Activated T-cell treated with anti-CD3 and anti-CD28 coated beads, Interleukin-2, amount 50 U/mL, for 4 hours (primary cell): ENCODE measurements at regions not wholly inside any gene's neighbourhood (a gene's known extent, or its start where the extent isn't known, plus 50 kb on each side); places are given as distances from the start of the nearest gene placed in this dataset.
"Not testable (repeated sequence)": the region's sequence is repeated elsewhere in the genome, so short reads cannot be mapped to it uniquely, and the experiment has no call there.

Experiments
- ATAC-seq, 2 donors: fragments of 200-7000 bp; cut with Tn5 transposase; one replicate each; pipeline ENCODE4 v1.10.0; 2021
- DNase-seq: peaks from one replicate; pipeline ENCODE4 v3.0.0-alpha.2; 2020
- H3K27me3 Mint-ChIP-seq: one replicate; pipeline ENCODE4 v1.8.0; 2021; ENCODE audit warnings: low read depth, mixed read lengths
- H3K36me3 Mint-ChIP-seq: one replicate; pipeline ENCODE4 v1.8.0; 2022; ENCODE audit warnings: mixed read lengths; ENCODE audit not compliant: insufficient read depth
- H3K4me1 Mint-ChIP-seq: one replicate; pipeline ENCODE4 v1.8.0; 2021; ENCODE audit warnings: low read depth, mixed read lengths
- H3K4me3 Mint-ChIP-seq: one replicate; pipeline ENCODE4 v1.8.0; 2021; ENCODE audit warnings: mild to moderate bottlenecking, moderate library complexity, mixed read lengths
- H3K9me3 Mint-ChIP-seq: one replicate; pipeline ENCODE4 v1.8.0; 2021; ENCODE audit warnings: mixed read lengths

DNA sequence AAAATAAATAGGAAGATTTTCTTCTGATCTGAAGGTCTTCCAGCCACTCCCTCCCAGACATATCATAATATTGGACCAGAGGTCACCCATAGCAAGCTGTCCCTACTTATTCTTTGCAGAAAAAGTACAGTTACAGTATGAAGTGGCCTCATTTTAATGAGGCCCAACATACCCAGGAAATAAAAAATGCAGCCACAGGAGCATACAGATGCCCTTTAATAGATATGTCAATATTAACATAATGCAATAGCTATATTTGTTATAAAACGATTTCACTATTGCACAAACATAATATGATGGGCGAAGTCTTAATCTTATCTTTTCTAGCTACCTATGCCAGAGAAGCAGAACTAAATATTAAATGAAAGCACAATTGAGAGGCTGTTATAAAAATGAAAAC is 124.1 kb upstream of the PRSS1 start:
- not testable (repeated sequence) for H3K4me1 Mint-ChIP-seq, H3K27me3 Mint-ChIP-seq, ATAC-seq, DNase-seq, H3K36me3 Mint-ChIP-seq, H3K9me3 Mint-ChIP-seq, H3K4me3 Mint-ChIP-seq

DNA sequence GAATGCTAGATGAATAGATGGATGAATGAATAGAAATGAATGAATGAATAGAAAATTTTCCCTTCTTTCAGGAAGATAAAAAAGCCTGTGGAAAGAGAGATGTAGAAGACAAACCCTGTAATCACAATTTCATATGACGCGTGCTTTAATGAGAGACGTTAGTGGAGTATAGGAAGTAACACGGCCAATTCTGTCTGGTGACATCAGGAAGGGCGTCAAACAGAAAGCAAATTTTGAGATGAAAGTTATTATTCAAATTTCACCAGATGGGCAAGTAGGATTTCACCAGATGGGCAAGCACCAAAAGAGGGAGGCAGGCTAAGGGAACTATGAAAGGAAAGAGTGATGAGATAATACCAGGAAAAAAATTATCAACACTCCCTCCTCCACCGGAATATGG is 128.9 kb upstream of the PRSS1 start:
- DNase-seq, result no peak
- no peak for ATAC-seq
- no peaks in the 10 kb centered on the region for H3K27me3 Mint-ChIP-seq
- peaks cover 14% of the 10 kb centered on the region for H3K4me1 Mint-ChIP-seq
- H3K4me3 Mint-ChIP-seq, result no peak overlapping the region
- H3K36me3 Mint-ChIP-seq, result no peaks in the 10 kb centered on the region
- H3K9me3 Mint-ChIP-seq, result no peaks in the 10 kb centered on the region

DNA sequence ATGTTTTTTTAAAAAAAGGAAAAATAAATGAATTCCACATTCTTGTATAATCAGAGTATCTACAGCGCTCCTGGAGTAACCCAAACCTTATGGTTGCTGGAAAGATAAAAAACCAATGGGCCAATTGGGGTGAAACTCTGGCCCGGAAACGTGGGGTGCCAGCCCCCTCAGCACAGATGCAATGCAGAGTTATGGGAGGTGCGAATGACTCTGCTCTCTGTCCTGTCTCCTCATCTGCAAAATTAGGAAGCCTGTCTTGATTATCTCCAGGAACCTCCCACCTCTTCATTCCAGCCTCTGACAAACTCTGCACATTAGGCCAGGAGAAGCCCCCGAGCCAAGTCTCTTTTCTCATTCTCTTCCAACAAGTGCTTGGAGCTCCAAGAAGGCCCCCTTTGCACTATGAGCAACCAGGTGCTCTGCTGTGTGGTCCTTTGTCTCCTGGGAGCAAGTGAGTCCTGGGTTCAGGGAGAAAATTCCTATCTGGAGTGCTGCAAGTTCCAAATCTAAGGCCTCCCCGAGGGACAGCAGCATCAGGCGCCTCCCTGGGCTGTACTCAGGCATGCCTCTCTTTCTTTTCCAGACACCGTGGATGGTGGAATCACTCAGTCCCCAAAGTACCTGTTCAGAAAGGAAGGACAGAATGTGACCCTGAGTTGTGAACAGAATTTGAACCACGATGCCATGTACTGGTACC is 130.5 kb upstream of the PRSS1 start:
- peak overlapping the region; percentile 53 for H3K4me3 Mint-ChIP-seq
- H3K27me3 Mint-ChIP-seq, result peaks cover 5% of the 10 kb centered on the region
- no peaks in the 10 kb centered on the region for H3K36me3 Mint-ChIP-seq
- peaks cover 14% of the 10 kb centered on the region for H3K4me1 Mint-ChIP-seq
- no peak for DNase-seq
- ATAC-seq, result peak in 1 of 2 donors; percentile 14
- H3K9me3 Mint-ChIP-seq, result no peaks in the 10 kb centered on the region

DNA sequence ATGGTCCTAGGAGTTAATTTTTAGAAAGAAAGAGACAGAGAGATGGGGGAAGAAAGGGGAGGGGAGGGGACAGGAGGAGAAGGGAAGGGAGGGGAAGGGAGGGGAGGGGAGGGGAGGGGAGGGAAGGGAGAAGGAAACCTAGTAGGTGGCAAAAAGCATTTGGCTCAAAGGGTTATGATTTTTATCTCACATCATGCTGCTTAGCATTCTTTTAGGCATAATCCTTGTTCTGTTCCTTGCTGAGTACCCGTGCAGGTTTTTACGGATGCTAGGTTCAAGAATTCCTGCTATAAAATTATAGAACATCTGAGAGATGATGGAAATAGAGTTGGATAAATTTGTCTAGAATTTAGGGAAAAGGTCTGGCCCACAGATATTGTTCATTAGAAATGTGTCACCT is 132.4 kb upstream of the PRSS1 start:
- DNase-seq (no peak), ATAC-seq (no peak)
- Mint-ChIP-seq H3K27me3 (peaks cover 5% of the 10 kb centered on the region), H3K36me3 (no peaks in the 10 kb centered on the region), H3K4me1 (peaks cover 19% of the 10 kb centered on the region), H3K9me3 (no peaks in the 10 kb centered on the region), H3K4me3 (peak overlapping the region; percentile 66)

DNA sequence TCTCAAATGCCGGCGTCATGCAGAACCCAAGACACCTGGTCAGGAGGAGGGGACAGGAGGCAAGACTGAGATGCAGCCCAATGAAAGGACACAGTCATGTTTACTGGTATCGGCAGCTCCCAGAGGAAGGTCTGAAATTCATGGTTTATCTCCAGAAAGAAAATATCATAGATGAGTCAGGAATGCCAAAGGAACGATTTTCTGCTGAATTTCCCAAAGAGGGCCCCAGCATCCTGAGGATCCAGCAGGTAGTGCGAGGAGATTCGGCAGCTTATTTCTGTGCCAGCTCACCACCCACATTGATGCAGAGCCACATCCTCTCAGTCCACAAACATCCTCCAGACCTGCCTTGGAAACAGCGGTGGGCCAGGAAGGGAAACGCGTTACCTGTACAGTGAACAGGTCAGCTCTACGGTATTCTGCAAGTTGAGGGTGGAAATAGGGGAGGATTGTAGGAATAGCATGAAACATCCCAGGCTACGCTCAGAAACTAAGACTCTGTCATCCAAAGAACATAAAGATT is 133.1 kb upstream of the PRSS1 start:
- H3K27me3 Mint-ChIP-seq, result peaks cover 5% of the 10 kb centered on the region
- peaks cover 22% of the 10 kb centered on the region for H3K4me1 Mint-ChIP-seq
- H3K36me3 Mint-ChIP-seq, result no peaks in the 10 kb centered on the region
- H3K4me3 Mint-ChIP-seq, result peak overlapping the region; percentile 66
- DNase-seq (no peak), ATAC-seq (no peak)
- H3K9me3 Mint-ChIP-seq, result no peaks in the 10 kb centered on the region

DNA sequence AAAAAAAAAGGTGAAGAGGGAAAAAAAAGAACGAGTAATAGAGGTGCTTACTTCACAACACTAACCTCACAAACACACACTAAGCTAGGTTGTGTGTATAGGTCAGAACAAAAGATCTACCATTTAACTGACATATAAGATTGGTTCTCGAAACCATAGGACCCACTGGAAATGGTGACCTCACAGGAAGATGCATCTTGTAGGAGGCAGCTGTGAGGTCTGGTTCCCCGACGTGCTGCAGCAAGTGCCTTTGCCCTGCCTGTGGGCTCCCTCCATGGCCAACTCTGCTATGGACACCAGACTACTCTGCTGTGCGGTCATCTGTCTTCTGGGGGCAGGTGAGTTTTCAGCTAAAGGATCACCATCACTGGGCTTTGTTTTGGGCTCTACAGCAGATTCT is 133.8 kb upstream of the PRSS1 start:
- Mint-ChIP-seq H3K27me3 (peaks cover 5% of the 10 kb centered on the region), H3K9me3 (no peaks in the 10 kb centered on the region), H3K4me1 (peaks cover 25% of the 10 kb centered on the region), H3K36me3 (no peaks in the 10 kb centered on the region), H3K4me3 (peak overlapping the region; percentile 66)
- DNase-seq (no peak), ATAC-seq (no peak)

DNA sequence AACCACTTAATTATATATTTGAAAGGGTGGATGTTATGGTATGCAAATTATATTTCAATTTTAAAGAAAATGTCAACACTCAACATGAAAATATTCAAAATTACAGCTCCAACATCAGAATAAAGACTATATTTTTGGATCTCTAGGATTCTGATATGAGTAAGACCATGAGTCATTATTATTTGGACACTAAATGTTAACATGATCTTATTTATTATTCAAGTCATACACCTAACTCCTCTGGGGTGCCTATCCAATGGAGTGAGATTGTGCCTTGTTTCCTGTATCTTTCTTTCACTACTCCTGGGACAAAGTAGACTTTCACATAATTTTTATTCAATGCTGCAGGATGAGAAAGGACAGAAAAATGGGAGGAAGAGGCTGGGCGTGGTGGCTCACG is 135.2 kb upstream of the PRSS1 start:
- no peak for ATAC-seq
- H3K4me1 Mint-ChIP-seq, result peaks cover 34% of the 10 kb centered on the region

DNA sequence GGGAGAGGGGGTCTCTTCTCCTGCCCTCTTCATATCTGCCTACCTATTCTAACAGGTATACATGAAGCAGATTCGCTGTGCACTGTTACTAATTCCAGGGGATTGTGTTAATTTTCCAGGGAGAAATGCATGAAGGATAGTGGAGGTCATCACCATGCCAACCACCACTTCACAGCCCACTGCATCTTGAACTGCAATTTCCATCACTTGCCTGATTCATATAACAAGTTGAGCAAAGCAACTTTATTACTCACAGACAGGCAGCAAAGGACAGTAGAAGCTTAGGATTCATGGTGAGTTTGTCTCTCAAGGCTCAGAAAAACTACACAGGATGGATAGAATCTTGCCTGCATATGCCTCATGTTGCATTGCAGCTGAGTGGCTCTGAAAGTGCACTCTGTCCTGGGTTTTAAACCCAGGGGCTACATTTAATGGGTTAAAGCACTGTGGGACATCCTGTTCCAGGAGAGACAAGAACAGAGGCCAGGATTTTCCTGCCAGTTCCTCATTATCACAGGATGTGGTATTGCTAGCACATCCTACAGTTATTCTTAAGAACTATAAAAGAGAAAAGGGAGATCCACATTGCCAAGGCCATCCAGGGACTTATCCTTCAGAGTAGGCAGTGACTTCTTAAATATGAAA is 136.9 kb upstream of the PRSS1 start:
- no peak for DNase-seq
- Mint-ChIP-seq H3K36me3 (no peaks in the 10 kb centered on the region), H3K27me3 (peaks cover 10% of the 10 kb centered on the region), H3K4me3 (no peak overlapping the region), H3K9me3 (no peaks in the 10 kb centered on the region), H3K4me1 (peaks cover 36% of the 10 kb centered on the region)
- ATAC-seq, result peak; percentile 47 to 55

More for the DNA sequence above, 135.2 kb upstream of the PRSS1 start:
- H3K4me3 Mint-ChIP-seq, result no peak overlapping the region
- H3K27me3 Mint-ChIP-seq, result peaks cover 10% of the 10 kb centered on the region
- H3K36me3 Mint-ChIP-seq, result no peaks in the 10 kb centered on the region
- H3K9me3 Mint-ChIP-seq, result no peaks in the 10 kb centered on the region
- no peak for DNase-seq

DNA sequence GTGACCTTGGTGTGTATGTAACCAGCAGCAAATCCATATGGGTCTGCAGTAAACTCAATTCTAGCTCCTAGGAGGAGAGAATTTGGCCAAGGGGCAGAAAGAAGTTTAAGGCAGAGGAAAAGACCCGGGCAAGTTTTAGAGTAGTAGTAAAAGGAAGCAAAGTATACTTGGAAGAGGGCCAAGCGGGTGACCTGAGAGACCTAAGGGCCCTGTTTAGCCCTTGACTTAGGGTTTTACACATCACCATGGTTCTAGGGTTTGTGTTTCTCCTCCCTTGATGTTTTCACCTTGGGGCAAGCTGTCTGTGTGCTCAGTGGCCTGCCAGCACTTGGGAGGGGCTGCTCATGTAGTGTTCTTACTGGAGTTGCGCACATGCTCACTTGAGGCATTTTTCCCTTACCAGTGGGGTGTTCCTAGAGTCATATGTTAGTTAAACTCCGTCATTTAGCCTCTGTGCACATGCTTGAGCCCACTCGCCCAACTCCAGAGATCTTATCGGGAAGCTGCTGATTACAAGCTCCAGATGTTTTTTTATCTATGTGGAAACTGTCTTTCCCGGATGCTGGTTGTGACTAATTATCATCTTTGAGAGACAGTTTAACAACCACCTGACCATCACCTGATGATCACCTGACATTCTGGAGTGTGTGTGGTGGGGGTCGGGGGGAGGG is 137.6 kb upstream of the PRSS1 start:
- ATAC-seq (no peak), DNase-seq (no peak)
- Mint-ChIP-seq H3K4me3 (no peak overlapping the region), H3K27me3 (peaks cover 10% of the 10 kb centered on the region), H3K36me3 (no peaks in the 10 kb centered on the region), H3K9me3 (no peaks in the 10 kb centered on the region), H3K4me1 (peaks cover 33% of the 10 kb centered on the region)

DNA sequence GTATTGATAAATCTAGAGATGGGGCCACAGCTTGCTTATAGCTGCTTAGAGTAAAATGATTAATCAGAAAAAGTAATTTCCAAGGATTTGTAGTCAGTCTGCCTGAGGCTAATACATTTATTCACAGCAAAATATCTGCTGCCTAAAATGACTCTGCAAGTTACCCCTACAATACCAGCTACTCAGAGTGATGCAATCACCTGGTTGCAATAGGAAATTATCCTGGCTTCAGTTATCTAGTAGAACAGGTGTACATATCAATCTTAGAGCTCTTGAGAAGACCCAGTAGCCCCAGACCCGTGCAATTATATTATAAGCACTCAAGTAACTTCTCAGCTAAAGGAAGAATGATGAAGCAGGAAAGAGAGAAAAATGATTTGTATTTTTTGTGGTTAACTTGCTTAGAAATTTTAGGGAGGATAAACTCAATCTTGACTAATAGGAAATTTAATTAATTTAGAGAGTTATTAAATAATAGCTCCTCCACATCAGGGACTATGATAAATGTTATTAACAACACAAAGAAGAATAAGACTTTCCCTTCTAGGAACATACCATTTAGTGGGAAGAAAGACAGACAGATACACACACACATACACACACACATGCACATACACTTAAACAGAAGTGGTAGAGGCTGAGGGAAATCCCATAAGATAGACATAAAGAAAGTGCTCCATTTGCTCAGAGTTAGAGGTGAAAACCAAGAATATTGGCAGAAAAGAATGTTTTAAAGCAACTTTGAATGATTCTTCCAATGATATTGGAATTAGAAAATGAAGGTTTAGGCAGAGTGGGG is 140.4 kb upstream of the PRSS1 start:
- no peak for ATAC-seq
- H3K27me3 Mint-ChIP-seq, result peaks cover 5% of the 10 kb centered on the region
- no peaks in the 10 kb centered on the region for H3K9me3 Mint-ChIP-seq
- peaks cover 35% of the 10 kb centered on the region for H3K4me1 Mint-ChIP-seq
- H3K36me3 Mint-ChIP-seq, result no peaks in the 10 kb centered on the region
- no peak for DNase-seq
- no peak overlapping the region for H3K4me3 Mint-ChIP-seq

DNA sequence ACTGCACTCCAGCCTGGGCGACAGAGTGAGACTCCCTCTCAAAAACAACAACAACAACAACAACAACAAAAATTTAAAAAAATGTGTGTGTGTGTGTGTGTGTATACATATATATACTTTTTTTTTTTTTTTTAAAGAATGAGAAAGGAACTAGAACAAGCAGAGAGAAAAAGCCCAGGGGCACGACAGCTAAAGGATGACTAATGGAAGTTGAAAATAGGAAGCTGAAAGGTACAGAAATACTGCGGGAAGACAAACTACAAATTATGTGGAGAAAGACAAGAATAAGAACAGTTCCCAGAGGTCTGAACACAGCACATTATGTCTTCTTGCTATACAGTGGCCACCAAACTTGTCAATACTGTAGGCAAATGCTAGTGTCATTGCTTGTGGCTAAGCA is 141.9 kb upstream of the PRSS1 start:
- ATAC-seq (no peak), DNase-seq (no peak)
- no peaks in the 10 kb centered on the region for H3K36me3 Mint-ChIP-seq
- H3K4me3 Mint-ChIP-seq, result no peak overlapping the region
- no peaks in the 10 kb centered on the region for H3K9me3 Mint-ChIP-seq
- H3K27me3 Mint-ChIP-seq, result peaks cover 5% of the 10 kb centered on the region
- H3K4me1 Mint-ChIP-seq, result peaks cover 32% of the 10 kb centered on the region

DNA sequence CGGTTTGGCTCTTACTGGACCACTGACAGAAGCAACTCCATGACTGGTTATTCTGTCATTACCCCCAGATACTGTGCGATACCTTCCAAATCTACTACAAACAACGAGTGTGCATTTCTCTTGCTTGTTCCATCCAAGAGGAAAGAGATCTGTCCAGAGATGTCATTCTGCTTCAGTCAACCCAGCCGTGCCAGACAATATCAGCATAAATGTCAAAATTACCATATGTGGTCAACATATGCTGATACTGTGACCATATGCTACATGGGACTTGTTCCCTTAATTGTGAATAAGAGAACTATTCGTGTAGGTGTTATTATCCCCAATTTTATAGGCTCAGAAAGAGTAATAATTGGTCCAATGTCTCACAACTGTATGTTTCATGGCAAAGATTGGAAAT is 143.2 kb upstream of the PRSS1 start:
- no peaks in the 10 kb centered on the region for H3K36me3 Mint-ChIP-seq
- peaks cover 5% of the 10 kb centered on the region for H3K27me3 Mint-ChIP-seq
- H3K4me3 Mint-ChIP-seq, result no peak overlapping the region
- no peaks in the 10 kb centered on the region for H3K9me3 Mint-ChIP-seq
- peaks cover 26% of the 10 kb centered on the region for H3K4me1 Mint-ChIP-seq
- ATAC-seq (no peak), DNase-seq (no peak)

DNA sequence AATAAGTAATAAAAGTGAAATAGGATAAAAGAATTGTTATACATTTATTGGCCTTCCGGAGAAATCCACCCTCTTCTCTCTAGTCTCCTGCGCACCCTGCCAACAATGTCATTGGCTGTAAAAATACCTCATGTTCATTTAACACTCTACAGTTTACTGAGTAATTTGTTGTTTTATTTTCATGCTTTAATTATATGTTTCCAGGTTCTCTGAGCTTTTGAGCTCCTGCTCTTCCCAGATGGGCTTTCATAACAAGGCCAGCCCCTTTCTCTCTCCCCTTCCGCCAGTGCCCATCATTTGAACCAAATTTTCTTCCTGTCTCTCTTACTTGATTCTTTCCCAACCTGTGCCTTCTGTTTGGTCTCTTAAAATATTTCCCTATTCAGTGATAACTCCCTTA is 144.6 kb upstream of the PRSS1 start:
- H3K27me3 Mint-ChIP-seq, result peaks cover under 1% of the 10 kb centered on the region
- H3K4me3 Mint-ChIP-seq, result peak overlapping the region; percentile 1
- H3K9me3 Mint-ChIP-seq, result no peaks in the 10 kb centered on the region
- DNase-seq, result no peak
- no peak for ATAC-seq
- peaks cover 19% of the 10 kb centered on the region for H3K4me1 Mint-ChIP-seq
- no peaks in the 10 kb centered on the region for H3K36me3 Mint-ChIP-seq

DNA sequence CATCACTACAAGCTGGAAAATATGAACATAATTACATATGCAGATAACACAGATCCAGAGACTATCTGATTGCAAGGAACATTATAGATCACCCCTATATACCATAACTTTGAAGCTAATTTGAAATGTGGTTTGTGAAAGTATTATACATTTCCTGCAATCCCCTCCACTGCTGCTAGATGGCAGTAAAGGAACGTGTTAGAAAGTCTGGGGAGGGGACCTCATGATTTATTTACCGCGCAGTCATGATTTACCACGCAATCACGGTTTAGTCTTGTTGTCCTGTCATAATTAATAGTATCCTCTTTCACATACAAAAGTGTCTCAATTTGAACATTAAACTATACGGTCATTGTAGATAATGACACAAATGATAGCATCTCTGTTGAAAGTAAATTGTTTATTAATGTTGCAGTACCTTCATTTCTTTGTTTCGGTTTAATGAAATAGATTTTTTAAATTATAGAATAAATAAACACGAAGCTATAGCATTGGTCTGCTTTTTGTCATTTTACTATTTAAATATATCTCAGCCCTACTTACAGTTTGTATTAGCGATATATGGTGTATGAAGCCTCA is 145.3 kb upstream of the PRSS1 start:
- Mint-ChIP-seq H3K4me3 (peak overlapping the region; percentile 14), H3K9me3 (no peaks in the 10 kb centered on the region), H3K4me1 (peaks cover 13% of the 10 kb centered on the region), H3K27me3 (peaks cover under 1% of the 10 kb centered on the region), H3K36me3 (no peaks in the 10 kb centered on the region)
- DNase-seq, result peak; percentile 48
- ATAC-seq, result peak; percentile 48 to 55
